ENCODE measurements at regions not wholly inside any gene's neighbourhood (a gene's known extent, or its start where the extent isn't known, plus 50 kb on each side); places are given as distances from the start of the nearest gene placed in this dataset.

- TF ChIP-seq, protein P1, sequence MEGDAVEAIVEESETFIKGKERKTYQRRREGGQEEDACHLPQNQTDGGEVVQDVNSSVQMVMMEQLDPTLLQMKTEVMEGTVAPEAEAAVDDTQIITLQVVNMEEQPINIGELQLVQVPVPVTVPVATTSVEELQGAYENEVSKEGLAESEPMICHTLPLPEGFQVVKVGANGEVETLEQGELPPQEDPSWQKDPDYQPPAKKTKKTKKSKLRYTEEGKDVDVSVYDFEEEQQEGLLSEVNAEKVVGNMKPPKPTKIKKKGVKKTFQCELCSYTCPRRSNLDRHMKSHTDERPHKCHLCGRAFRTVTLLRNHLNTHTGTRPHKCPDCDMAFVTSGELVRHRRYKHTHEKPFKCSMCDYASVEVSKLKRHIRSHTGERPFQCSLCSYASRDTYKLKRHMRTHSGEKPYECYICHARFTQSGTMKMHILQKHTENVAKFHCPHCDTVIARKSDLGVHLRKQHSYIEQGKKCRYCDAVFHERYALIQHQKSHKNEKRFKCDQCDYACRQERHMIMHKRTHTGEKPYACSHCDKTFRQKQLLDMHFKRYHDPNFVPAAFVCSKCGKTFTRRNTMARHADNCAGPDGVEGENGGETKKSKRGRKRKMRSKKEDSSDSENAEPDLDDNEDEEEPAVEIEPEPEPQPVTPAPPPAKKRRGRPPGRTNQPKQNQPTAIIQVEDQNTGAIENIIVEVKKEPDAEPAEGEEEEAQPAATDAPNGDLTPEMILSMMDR (conservative IDR thresholded peaks at IDR 0.05; ENCODE audit: low read depth, low read length) = no peak
- no peak for TF ChIP-seq EZH2 (IDR thresholded peaks at IDR 0.05; ENCODE audit: borderline replicate concordance, low read depth, low read length, poor library complexity, severe bottlenecking)
These were observed 114.7 kb downstream of the COX18 start for GRCh38 chr4:72954811-72955210.
